GM12891 (cell line): ENCODE measurements at regions not wholly inside any gene's neighbourhood (a gene's known extent, or its start where the extent isn't known, plus 50 kb on each side); places are given as distances from the start of the nearest gene placed in this dataset.

Experiments
- DNase-seq: peaks from one replicate; pipeline ENCODE4 v3.0.0; 2011; ENCODE audit warnings: low spot score; ENCODE audit not compliant: insufficient read length
- FAIRE-seq: peaks from 2 replicates; lab custom pipeline; 2011; peaks lifted over from hg19 to GRCh38; lab: Jason Lieb, UNC
- PAX5 ChIP-seq: IDR thresholded peaks from 2 replicates; pipeline ENCODE4 v1.6.1; 2011; ENCODE audit warnings: low read length, moderate library complexity, mild to moderate bottlenecking; ENCODE audit not compliant: insufficient read depth, severe bottlenecking
- POLR2A ChIP-seq: IDR thresholded peaks from 2 replicates; pipeline ENCODE4 v1.6.1; 2011; ENCODE audit warnings: low read depth, low read length, control low read depth
- POLR2AphosphoS5 ChIP-seq: IDR thresholded peaks from 2 replicates; pipeline ENCODE4 v1.6.1; 2011; ENCODE audit warnings: low read depth, low read length, control low read depth
- POU2F2 ChIP-seq: IDR thresholded peaks from 2 replicates; pipeline ENCODE4 v1.6.1; 2011; ENCODE audit warnings: low read depth, mild to moderate bottlenecking, control low read depth, low read length, moderate library complexity
- SPI1 ChIP-seq: IDR thresholded peaks from 2 replicates; pipeline ENCODE4 v1.6.1; 2011; ENCODE audit warnings: low read depth, low read length, control low read depth
- TAF1 ChIP-seq: IDR thresholded peaks from 2 replicates; pipeline ENCODE4 v1.6.1; 2011; ENCODE audit warnings: low read depth, low read length, control low read depth

DNA sequence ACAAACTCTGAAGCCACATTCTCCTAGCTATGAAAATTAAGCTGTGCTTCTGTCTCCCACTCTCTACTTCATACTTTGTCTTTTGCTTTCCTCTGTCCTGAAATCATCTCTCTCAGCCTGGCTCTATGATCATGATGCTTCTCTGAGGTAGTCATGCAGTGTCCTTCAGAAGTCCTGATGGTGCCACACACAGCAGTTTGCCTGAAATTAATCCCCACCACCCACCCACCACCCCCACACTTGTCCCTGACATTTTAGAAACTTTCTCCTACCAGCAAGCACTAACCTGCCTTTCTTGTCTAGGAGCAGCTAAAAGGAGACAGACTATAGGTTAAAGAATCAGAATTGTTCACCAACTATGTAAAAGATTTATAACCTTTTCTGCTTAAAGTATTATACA lies 282.2 kb upstream of the FAM174A start:
- DNase-seq (no peak), FAIRE-seq (no peak)
- TF ChIP-seq TAF1 = no peak
- TF ChIP-seq POU2F2 = no peak
- no peak for TF ChIP-seq POLR2A
- no peak for TF ChIP-seq POLR2AphosphoS5
- no peak for TF ChIP-seq PAX5
- TF ChIP-seq SPI1 = no peak

DNA sequence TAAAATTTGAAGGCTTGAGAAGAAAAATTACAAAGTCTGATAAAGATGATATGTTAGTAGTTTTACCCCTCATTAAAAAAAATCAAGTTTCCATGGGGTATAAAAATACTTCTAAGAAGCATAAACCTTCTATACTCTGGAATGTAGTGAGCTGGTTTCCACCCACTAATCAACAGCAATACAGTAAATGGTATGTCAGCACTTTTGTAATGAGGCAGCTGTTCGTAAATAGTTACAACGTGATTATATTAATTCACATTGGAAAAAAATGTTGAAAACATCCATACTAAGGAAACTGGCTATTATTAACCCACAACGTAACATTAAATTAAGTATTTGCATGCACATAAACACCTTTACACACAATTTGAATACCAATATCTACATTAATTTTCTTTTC lies 283.1 kb upstream of the FAM174A start:
- TF ChIP-seq TAF1 (no peak), PAX5 (no peak), SPI1 (no peak), POLR2AphosphoS5 (no peak), POU2F2 (no peak), POLR2A (no peak)

DNA sequence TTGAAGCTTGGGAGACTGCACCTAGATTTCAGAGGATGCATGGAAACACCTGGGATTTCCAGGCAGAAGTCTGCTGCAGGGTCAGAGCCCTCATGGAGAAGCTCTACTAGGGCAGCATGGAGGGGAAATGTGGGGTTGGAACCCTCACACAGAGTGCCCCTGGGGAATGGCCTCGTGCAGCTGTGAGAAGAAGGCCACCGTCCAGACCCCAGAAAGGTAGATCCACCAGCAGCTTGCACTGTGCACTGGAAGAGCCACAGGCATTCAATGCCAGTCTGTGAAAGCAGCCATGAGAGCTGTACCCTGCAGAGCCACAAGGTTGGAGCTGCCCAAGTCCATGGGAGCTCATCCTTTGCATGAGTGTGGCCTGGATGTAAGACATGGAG lies 285.3 kb upstream of the FAM174A start:
- no peak for DNase-seq
- no peak for FAIRE-seq
- TF ChIP-seq POLR2A (no peak), SPI1 (no peak), TAF1 (no peak), POLR2AphosphoS5 (no peak), PAX5 (no peak)

More for the DNA sequence above, 283.1 kb upstream of the FAM174A start:
- DNase-seq = no peak
- FAIRE-seq = no peak

DNA sequence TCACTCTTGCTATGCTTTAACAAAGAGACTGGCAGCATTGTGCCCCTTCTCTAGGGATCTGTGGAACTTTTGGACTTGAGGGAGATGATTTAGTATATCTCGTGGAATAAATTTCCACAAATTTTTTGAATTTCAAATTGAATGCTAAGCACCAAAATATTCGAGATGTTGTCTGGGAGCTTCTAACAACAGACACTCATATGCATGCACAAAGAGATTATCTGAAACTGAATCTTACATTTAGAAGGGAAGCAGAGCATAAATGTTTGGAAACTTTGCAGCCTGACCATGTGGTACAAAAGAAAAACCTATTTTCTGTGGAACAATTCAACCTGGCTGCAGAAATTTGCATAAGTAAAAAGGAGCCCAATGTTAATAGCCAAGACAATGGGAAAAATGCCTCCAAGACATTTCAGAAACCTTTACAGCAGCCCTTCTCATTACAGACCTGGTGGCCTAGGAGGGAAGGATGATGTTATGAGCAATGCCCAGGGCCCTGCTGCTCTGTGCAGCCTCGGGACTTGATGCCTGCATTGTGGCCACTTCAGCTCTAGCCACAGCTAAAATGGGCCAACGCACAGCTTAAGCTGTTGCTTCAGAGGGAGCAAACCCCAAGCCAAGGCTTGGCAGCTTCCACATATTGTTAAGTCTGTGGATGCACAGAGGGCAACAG lies 285.8 kb upstream of the FAM174A start:
- TF ChIP-seq PAX5 = no peak
- no peak for TF ChIP-seq POLR2A
- TF ChIP-seq TAF1 = no peak
- no peak for DNase-seq
- no peak for FAIRE-seq

DNA sequence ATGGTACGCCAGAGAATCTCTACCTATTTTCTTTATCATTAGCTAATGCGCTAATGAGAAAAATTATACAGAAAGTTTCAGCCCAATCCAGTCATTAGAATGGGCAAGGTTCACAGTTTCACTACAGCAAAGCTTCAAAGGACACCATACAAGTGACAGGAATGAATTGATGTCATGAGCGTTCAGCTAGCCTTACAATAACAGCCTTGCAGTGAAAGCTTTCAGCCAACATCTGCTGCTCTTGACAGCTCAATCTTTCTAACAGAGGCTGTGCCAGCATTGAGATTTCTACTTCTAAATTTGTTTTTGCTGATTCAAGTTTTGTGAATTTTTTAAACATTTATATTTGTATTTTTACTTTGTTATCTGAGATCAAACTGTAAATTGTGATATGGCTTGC lies 302.4 kb upstream of the FAM174A start:
- TF ChIP-seq POU2F2 (no peak), PAX5 (no peak), SPI1 (no peak), POLR2AphosphoS5 (no peak), TAF1 (no peak), POLR2A (no peak)
- FAIRE-seq (no peak), DNase-seq (no peak)

DNA sequence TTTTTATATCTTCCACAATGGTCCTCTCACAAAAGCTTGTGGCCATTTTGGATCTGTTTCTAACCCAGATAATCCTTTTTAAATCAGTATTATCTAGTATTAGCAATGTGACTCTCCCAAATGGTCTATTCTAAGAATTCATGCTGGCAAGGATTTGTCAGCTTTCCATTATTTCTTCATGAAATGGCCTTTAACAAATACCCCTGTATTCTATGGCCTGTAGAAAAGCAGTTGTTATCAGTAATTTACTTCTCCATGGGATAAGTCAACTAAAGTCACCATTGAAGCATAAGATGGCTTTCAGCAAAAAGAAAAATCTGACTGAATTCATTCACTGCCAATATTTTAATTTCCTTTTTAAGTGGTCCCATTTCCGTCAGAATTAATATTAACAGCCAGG lies 346.4 kb upstream of the FAM174A start:
- no peak for FAIRE-seq
- TF ChIP-seq SPI1 (no peak), POLR2AphosphoS5 (no peak), TAF1 (no peak)
- no peak for DNase-seq

DNA sequence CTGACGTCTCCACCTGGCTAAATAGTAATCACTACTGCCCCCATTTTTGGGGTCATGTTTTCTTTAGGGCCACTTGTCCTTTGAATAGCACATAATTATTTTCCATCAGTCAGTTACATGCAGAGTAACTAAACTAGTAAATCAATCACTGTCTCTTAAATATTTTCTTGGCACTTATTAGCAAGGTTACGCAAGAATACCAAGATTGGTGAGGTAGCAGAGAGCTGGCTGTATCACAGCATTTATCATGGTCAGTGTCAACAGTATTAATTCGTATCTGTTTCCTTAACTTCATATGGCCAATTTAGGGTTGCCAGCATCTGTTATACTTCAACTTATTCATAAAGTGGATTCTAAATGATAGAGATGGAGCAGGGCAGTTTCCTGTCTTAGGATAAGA lies 346.8 kb upstream of the FAM174A start:
- DNase-seq = no peak
- no peak for FAIRE-seq
- TF ChIP-seq POU2F2 = no peak
- no peak for TF ChIP-seq SPI1
- TF ChIP-seq TAF1 = no peak
- TF ChIP-seq POLR2AphosphoS5 = no peak
- TF ChIP-seq PAX5 = no peak
- no peak for TF ChIP-seq POLR2A

DNA sequence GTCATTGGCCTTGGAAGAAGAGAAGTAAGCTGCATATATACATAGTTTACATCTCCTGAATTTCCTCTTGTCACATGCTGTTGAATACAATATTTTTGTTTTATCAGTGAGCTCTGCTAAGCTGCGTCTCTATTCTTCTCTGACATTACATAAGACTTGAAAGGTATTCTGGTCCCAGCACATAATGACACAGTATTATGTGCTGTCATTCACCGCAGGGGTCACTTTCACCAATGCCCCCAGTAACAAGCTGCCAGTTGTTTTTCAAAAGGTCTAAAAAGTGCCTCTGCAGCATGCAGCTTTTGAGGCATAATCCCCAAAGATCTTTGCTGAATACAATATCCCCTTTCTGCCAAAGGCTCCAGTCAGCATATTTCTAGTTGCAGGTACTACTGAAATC lies 349.0 kb upstream of the FAM174A start:
- DNase-seq (no peak), FAIRE-seq (no peak)
- TF ChIP-seq POU2F2 (no peak), TAF1 (no peak), POLR2AphosphoS5 (no peak), POLR2A (no peak), SPI1 (no peak), PAX5 (no peak)

DNA sequence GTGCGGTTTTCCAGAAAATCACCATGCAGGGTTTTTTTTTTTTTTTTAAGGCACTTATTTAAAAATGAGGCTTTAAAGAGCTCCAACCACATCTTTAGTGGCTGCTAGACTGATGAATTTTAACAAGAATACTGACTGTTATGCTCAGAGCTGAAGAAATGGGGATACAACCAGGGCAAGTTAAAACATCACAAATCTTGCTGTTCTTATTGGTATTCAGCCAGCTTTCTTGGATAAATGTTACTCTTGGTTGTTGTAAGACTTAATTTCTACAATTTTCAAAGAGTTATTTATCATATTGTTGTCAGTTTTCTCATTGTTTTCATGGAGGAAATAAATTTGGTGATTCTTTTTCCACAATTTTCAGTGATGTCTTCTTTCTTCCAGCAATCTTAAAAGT lies 352.8 kb upstream of the FAM174A start:
- TF ChIP-seq TAF1 (no peak), SPI1 (no peak), POLR2A (no peak), POLR2AphosphoS5 (no peak), POU2F2 (no peak), PAX5 (no peak)
- FAIRE-seq (no peak), DNase-seq (no peak)

DNA sequence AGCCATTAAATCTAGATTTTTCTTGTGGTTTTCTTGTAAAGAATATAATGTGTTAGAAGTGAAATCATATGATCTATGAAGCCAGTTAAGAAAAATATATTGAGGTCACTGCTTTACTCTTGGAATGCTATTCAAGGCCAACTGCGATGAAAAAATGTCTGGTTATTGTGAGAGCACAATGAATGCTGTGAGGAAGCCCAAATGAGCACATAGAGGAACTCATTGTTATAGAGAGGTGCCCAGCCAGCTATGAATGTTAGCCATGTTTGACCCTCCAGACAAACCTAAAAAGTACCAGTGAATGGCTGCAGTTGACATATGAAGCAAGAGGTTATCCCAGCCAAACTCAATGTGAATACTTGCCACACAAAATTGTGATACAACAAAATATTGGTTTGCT lies 359.8 kb upstream of the FAM174A start:
- no peak for TF ChIP-seq POLR2AphosphoS5
- TF ChIP-seq SPI1 = no peak
- no peak for TF ChIP-seq PAX5
- TF ChIP-seq TAF1 = no peak
- no peak for TF ChIP-seq POU2F2
- TF ChIP-seq POLR2A = no peak
- FAIRE-seq = no peak
- no peak for DNase-seq
